H1 (cell line): ENCODE measurements at regions not wholly inside any gene's neighbourhood (a gene's known extent, or its start where the extent isn't known, plus 50 kb on each side); places are given as distances from the start of the nearest gene placed in this dataset.

ENCODE experiments used
- CTCF ChIA-PET: fragments of 300-600 bp; sonication (Branson Sonifier 250); formaldehyde crosslinking; loops from one replicate; lab custom pipeline; 2021; ENCODE audit not compliant: partially characterized antibody; lab: Charles Lee
- POLR2A ChIA-PET: fragments of 300-600 bp; sonication (Branson Sonifier 250); formaldehyde crosslinking; loops from one replicate; lab custom pipeline; 2021; ENCODE audit warnings: inconsistent platforms; ENCODE audit not compliant: partially characterized antibody; lab: Charles Lee
- DNase-seq, 2 experiments: peaks; one replicate each; pipeline versions ENCODE4 v3.0.0 to v3.0.0-alpha.2; 2010 to 2022; ENCODE audit warnings: low spot score in 2 of 2, low read depth in 1 of 2, mixed read lengths in 1 of 2
- FAIRE-seq: peaks from 2 replicates; lab custom pipeline; 2011; peaks lifted over from hg19 to GRCh38; lab: Jason Lieb, UNC
- H2AFZ ChIP-seq: 2 replicates; pipeline ENCODE4 v1.8.1; 2012; ENCODE audit warnings: low read length, inconsistent platforms
- H2AK5ac ChIP-seq: 2 replicates; pipeline ENCODE4 v1.6.1; 2013; ENCODE audit warnings: low read depth, low read length
- H2BK120ac ChIP-seq: replicated peaks from 2 replicates; pipeline ENCODE3; 2013; ENCODE audit warnings: low read depth, low read length, inconsistent platforms
- H2BK12ac ChIP-seq: 2 replicates; pipeline ENCODE4 v1.6.1; 2013; ENCODE audit warnings: low read depth, low read length
- H2BK15ac ChIP-seq: 2 replicates; pipeline ENCODE4 v1.6.1; 2013; ENCODE audit warnings: low read length
- H2BK20ac ChIP-seq: 2 replicates; pipeline ENCODE4 v1.6.1; 2013; ENCODE audit warnings: low read length
- H2BK5ac ChIP-seq: 2 replicates; pipeline ENCODE4 v1.6.1; 2013; ENCODE audit warnings: low read depth, low read length
- H3K14ac ChIP-seq: 2 replicates; pipeline ENCODE4 v1.6.1; 2013; ENCODE audit warnings: inconsistent platforms; ENCODE audit not compliant: insufficient read length
- H3K18ac ChIP-seq: 2 replicates; pipeline ENCODE4 v1.6.1; 2013; ENCODE audit warnings: low read length; ENCODE audit errors: extremely low read depth
- H3K23ac ChIP-seq: 2 replicates; pipeline ENCODE4 v1.6.1; 2013; ENCODE audit warnings: inconsistent platforms; ENCODE audit not compliant: insufficient read length
- H3K23me2 ChIP-seq: 2 replicates; pipeline ENCODE4 v1.6.1; 2013; ENCODE audit warnings: low read depth, low read length
- H3K27ac ChIP-seq: 2 replicates; pipeline ENCODE4 v1.6.1; 2011; ENCODE audit warnings: low read depth, low read length, inconsistent platforms
- H3K27me3 ChIP-seq, 4 experiments: replicated peaks in 1 of 4; 1 replicate in 1 of 4; 2 replicates in 3 of 4; pipeline versions ENCODE4 v1.6.1 to v1.8.1; 2011 to 2013; ENCODE audit warnings: low read length in 3 of 4, mild to moderate bottlenecking in 3 of 4, inconsistent platforms in 2 of 4, mixed read lengths in 2 of 4, moderate library complexity in 1 of 4; ENCODE audit not compliant: control insufficient read depth in 3 of 4, insufficient read depth in 3 of 4; ENCODE audit errors: extremely low read depth in 1 of 4
- H3K36me3 ChIP-seq, 4 experiments: 2 replicates each; pipeline versions ENCODE4 v1.6.1 to v1.8.1; 2011 to 2013; ENCODE audit warnings: mild to moderate bottlenecking in 4 of 4, low read length in 3 of 4, moderate library complexity in 2 of 4, control low read depth in 1 of 4, inconsistent platforms in 1 of 4; ENCODE audit not compliant: insufficient read depth in 4 of 4, control insufficient read depth in 2 of 4
- H3K4ac ChIP-seq: replicated peaks from 2 replicates; pipeline ENCODE3; 2013; ENCODE audit warnings: low read length, low read depth, mixed read lengths, inconsistent platforms; ENCODE audit not compliant: insufficient read length
- H3K4me1 ChIP-seq, 4 experiments: replicated peaks in 1 of 4; 1 replicate in 1 of 4; 2 replicates in 3 of 4; pipeline versions ENCODE4 v1.6.1 to v1.8.1; 2011 to 2013; ENCODE audit warnings: low read length in 3 of 4, inconsistent platforms in 2 of 4, mixed read lengths in 1 of 4; ENCODE audit not compliant: insufficient read depth in 4 of 4, control insufficient read depth in 3 of 4
- H3K4me2 ChIP-seq, 2 experiments: 2 replicates each; pipeline versions ENCODE4 v1.6.1 to v1.8.1; 2011 to 2013; ENCODE audit warnings: low read depth in 2 of 2, low read length in 2 of 2, control low read depth in 1 of 2, inconsistent platforms in 1 of 2, mild to moderate bottlenecking in 1 of 2; ENCODE audit not compliant: insufficient read depth in 1 of 2
- H3K4me3 ChIP-seq, 4 experiments: fragments of 200-600, 300-600 bp in 1 of 4; sonication (generic), shearing (Covaris generic), sonication (Bioruptor Twin) in 1 of 4; 2 replicates each; pipeline versions ENCODE4 v1.5.1 to v1.8.1; 2011 to 2016; ENCODE audit warnings: low read length in 4 of 4, low read depth in 3 of 4, control low read depth in 2 of 4, inconsistent platforms in 2 of 4, mild to moderate bottlenecking in 2 of 4, mixed read lengths in 1 of 4, moderate library complexity in 1 of 4; ENCODE audit not compliant: insufficient read depth in 2 of 4; ENCODE audit errors: extremely low read depth in 1 of 4
- H3K56ac ChIP-seq: replicated peaks from 2 replicates; pipeline ENCODE3; 2013; ENCODE audit warnings: low read depth, mild to moderate bottlenecking, mixed read lengths, low read length, inconsistent platforms; ENCODE audit not compliant: insufficient read length
- H3K79me1 ChIP-seq: 2 replicates; pipeline ENCODE4 v1.6.1; 2013; ENCODE audit warnings: low read depth, low read length, control low read depth
- H3K79me2 ChIP-seq, 2 experiments: 2 replicates each; pipeline versions ENCODE4 v1.6.1 to v1.8.1; 2012 to 2013; ENCODE audit warnings: low read length in 2 of 2, mild to moderate bottlenecking in 2 of 2, inconsistent platforms in 1 of 2; ENCODE audit not compliant: insufficient read depth in 2 of 2, control insufficient read depth in 1 of 2
- H3K9ac ChIP-seq, 4 experiments: replicated peaks in 1 of 4; 1 replicate in 1 of 4; 2 replicates in 3 of 4; pipeline versions ENCODE4 v1.6.1 to v1.8.1; 2011 to 2013; ENCODE audit warnings: low read depth in 3 of 4, low read length in 3 of 4, control low read depth in 2 of 4, mild to moderate bottlenecking in 2 of 4, moderate library complexity in 2 of 4, inconsistent platforms in 1 of 4; ENCODE audit errors: extremely low read depth in 1 of 4
- H3K9me3 ChIP-seq, 2 experiments: 2 replicates each; pipeline versions ENCODE4 v1.6.1 to v1.8.1; 2012 to 2013; ENCODE audit warnings: mild to moderate bottlenecking in 2 of 2, moderate library complexity in 2 of 2, control low read depth in 1 of 2, inconsistent platforms in 1 of 2, low read depth in 1 of 2, low read length in 1 of 2, mixed read lengths in 1 of 2; ENCODE audit not compliant: insufficient read depth in 2 of 2
- H4K20me1 ChIP-seq, 2 experiments: replicated peaks in 1 of 2; 2 replicates each; pipeline versions ENCODE3 to v1.8.1; 2011 to 2013; ENCODE audit warnings: inconsistent platforms in 2 of 2, low read length in 2 of 2, mild to moderate bottlenecking in 1 of 2; ENCODE audit not compliant: insufficient read depth in 2 of 2, control insufficient read depth in 1 of 2
- H4K5ac ChIP-seq: 2 replicates; pipeline ENCODE4 v1.6.1; 2013; ENCODE audit warnings: low read length, low read depth, mixed read lengths, inconsistent platforms; ENCODE audit not compliant: insufficient read length
- H4K8ac ChIP-seq: 2 replicates; pipeline ENCODE4 v1.8.0; 2013; ENCODE audit warnings: mild to moderate bottlenecking, moderate library complexity, low read length, inconsistent platforms; ENCODE audit not compliant: insufficient read depth; ENCODE audit errors: extremely low read depth
- H4K91ac ChIP-seq: replicated peaks from 2 replicates; pipeline ENCODE3; 2013; ENCODE audit warnings: low read length, mixed read lengths, inconsistent platforms; ENCODE audit not compliant: insufficient read length
- CTBP2 ChIP-seq: IDR thresholded peaks from 2 replicates; pipeline ENCODE4 v1.7.0; 2011; ENCODE audit warnings: borderline replicate concordance, mild to moderate bottlenecking, moderate library complexity, mixed read lengths, low read length; ENCODE audit not compliant: insufficient read depth, insufficient read length
- RBBP5 ChIP-seq: IDR thresholded peaks from 2 replicates; pipeline ENCODE4 v1.7.1; 2012; ENCODE audit warnings: low read depth, mild to moderate bottlenecking, inconsistent platforms, low read length, moderate library complexity, borderline replicate concordance
- TF ChIP-seq, protein P1 (sequence below): IDR thresholded peaks from 2 replicates; pipeline ENCODE4 v1.6.1; 2011; ENCODE audit warnings: low read depth, mild to moderate bottlenecking, low read length; ENCODE audit not compliant: insufficient read depth

DNA sequence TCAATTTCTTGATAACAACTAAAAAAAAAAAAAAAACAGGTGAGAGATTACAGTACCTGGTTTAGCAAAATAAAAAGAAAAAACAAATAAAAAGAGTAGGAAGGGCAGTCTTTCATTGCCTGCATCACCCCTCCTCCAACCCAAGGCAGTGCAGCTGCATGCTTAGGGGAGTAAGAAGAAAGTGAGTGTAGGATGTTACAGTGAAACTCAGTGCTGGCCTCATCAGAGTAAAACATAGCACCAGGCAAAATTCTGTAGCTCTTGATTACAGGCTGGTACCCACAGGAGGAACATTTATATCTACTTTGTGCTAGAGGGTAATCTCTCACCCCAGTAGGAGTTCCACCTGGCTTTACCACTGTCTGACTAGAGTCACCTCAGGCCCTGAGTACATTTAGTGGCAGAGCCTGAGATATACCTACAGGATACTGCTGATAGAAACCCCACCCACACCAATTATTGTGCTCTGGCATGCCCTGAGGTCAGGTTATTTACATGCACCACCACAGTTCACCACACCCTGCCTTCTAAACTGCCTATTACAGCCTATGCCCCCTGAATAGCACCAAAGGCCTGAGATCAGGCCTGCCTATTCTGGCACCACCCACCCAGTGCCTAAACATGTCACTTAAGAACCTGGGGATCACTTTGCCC lies 241.6 kb downstream of the PAPSS1 start:
- no peak overlapping the region for H4K91ac ChIP-seq
- H3K4me3 ChIP-seq = no peak overlapping the region
- no peaks in the 10 kb centered on the region for H3K27me3 ChIP-seq
- no peak overlapping the region for H2BK20ac ChIP-seq
- H3K18ac ChIP-seq = no peak overlapping the region
- H3K23ac ChIP-seq = no peak overlapping the region
- ChIA-PET CTCF (no interaction called here), POLR2A (no interaction called here)
- H3K27ac ChIP-seq = no peak overlapping the region
- H2BK15ac ChIP-seq = no peak overlapping the region
- no peaks in the 10 kb centered on the region for H3K79me1 ChIP-seq
- no peaks in the 10 kb centered on the region for H4K20me1 ChIP-seq
- H2BK12ac ChIP-seq = no peak overlapping the region
- H3K36me3 ChIP-seq = no peaks in the 10 kb centered on the region
- DNase-seq (no peak), FAIRE-seq (no peak)
- no peak overlapping the region for H3K56ac ChIP-seq
- no peak overlapping the region; the same call in 1 of the 2 replicates for H4K8ac ChIP-seq
- H3K14ac ChIP-seq = no peak overlapping the region
- H3K4ac ChIP-seq = no peak overlapping the region
- no peak overlapping the region for H2AK5ac ChIP-seq
- H2BK120ac ChIP-seq = no peak overlapping the region
- H3K4me1 ChIP-seq = no peaks in the 10 kb centered on the region
- H3K9ac ChIP-seq = no peak overlapping the region
- no peak overlapping the region for H2BK5ac ChIP-seq
- no peak overlapping the region for H2AFZ ChIP-seq
- no peaks in the 10 kb centered on the region; a peak in 1 of 4 replicates for H3K9me3 ChIP-seq
- TF ChIP-seq, protein P1, sequence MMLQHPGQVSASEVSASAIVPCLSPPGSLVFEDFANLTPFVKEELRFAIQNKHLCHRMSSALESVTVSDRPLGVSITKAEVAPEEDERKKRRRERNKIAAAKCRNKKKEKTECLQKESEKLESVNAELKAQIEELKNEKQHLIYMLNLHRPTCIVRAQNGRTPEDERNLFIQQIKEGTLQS = no peak
- TF ChIP-seq RBBP5 = no peak
- no peak for TF ChIP-seq CTBP2
- H3K4me2 ChIP-seq = no peak overlapping the region
- no peaks in the 10 kb centered on the region for H3K23me2 ChIP-seq
- H3K79me2 ChIP-seq = no peaks in the 10 kb centered on the region
- H4K5ac ChIP-seq = no peak overlapping the region
